ENCODE measurements at regions not wholly inside any gene's neighbourhood (a gene's known extent, or its start where the extent isn't known, plus 50 kb on each side); places are given as distances from the start of the nearest gene placed in this dataset.

- ATAC-seq (no peak), DNase-seq (ENCODE audit: low spot score) (no peak)
- Mint-ChIP-seq H3K4me3 (no peak overlapping the region), H3K36me3 (ENCODE audit: low read depth) (no peaks in the 10 kb centered on the region), H3K27ac (no peak overlapping the region), H3K9me3 (no peaks in the 10 kb centered on the region), H3K27me3 (ENCODE audit: insufficient read depth, low read depth, poor library complexity) (peaks cover 4% of the 10 kb centered on the region), H3K4me1 (no peaks in the 10 kb centered on the region; the same call in 2 of the 3 replicates)
- Histone ChIP-seq H3K27ac (ENCODE audit: low read depth) (no peak overlapping the region), H3K4me1 (ENCODE audit: insufficient read depth) (no peaks in the 10 kb centered on the region; the same call in 1 of the 2 replicates), H3K9me2 (ENCODE audit: insufficient read depth) (peaks cover 4% of the 10 kb centered on the region; the same call in 1 of the 2 replicates), H3F3A (replicated peaks; ENCODE audit: low read depth) (no peaks in the 10 kb centered on the region), H4K20me1 (replicated peaks; ENCODE audit: insufficient read depth) (no peaks in the 10 kb centered on the region), H3K36me3 (ENCODE audit: insufficient read depth) (no peaks in the 10 kb centered on the region), H3K79me2 (replicated peaks; ENCODE audit: insufficient read depth) (no peaks in the 10 kb centered on the region), H3K27me3 (ENCODE audit: insufficient read depth) (no peaks in the 10 kb centered on the region), H3K4me2 (no peak overlapping the region), H2AFZ (no peak overlapping the region), H3K4me3 (no peak overlapping the region)
- no peak for TF ChIP-seq ETS1 (IDR thresholded peaks at IDR 0.05)
- TF ChIP-seq NANOG (IDR thresholded peaks at IDR 0.05; ENCODE audit: borderline replicate concordance) = no peak
- no peak for TF ChIP-seq ZNF331 (CRISPR knock-in tag; IDR thresholded peaks at IDR 0.05; ENCODE audit: low read depth)
- TF ChIP-seq REST (IDR thresholded peaks at IDR 0.05; ENCODE audit: unreplicated experiment) = no peak
- TF ChIP-seq CREB1 (CRISPR knock-in tag; IDR thresholded peaks at IDR 0.05; ENCODE audit: low read depth) = no peak
- TF ChIP-seq POLR2AphosphoS5 (IDR thresholded peaks at IDR 0.05; ENCODE audit: low read depth) = no peak
- TF ChIP-seq CTCF (conservative IDR thresholded peaks at IDR 0.05; ENCODE audit: low read depth in 2 of 2) = no peak
- no peak for TF ChIP-seq ZNF114 (CRISPR knock-in tag; IDR thresholded peaks at IDR 0.05)
- no peak for TF ChIP-seq EZH2 (IDR thresholded peaks at IDR 0.05; ENCODE audit: low read depth, unreplicated experiment)
- TF ChIP-seq ZNF462 (CRISPR knock-in tag; IDR thresholded peaks at IDR 0.05) = no peak
- TF ChIP-seq EZH2phosphoT487 (IDR thresholded peaks at IDR 0.05; ENCODE audit: unreplicated experiment) = no peak
- TF ChIP-seq JUNB (IDR thresholded peaks at IDR 0.05; ENCODE audit: unreplicated experiment) = no peak
- no peak for TF ChIP-seq STAT1 (IDR thresholded peaks at IDR 0.05; ENCODE audit: unreplicated experiment)
Observed at GRCh38 chr12:75774261-75775052, 257.1 kb downstream of the PHLDA1 start.

Data from GM23338 (cell line).